GM18951 (cell line): ENCODE measurements at regions not wholly inside any gene's neighbourhood (a gene's known extent, or its start where the extent isn't known, plus 50 kb on each side); places are given as distances from the start of the nearest gene placed in this dataset.

Source experiments
- POLR2A ChIP-seq: IDR thresholded peaks from 4 replicates; pipeline ENCODE4 v1.6.1; 2011; ENCODE audit warnings: mild to moderate bottlenecking; ENCODE audit not compliant: insufficient read length, insufficient read depth; ENCODE audit errors: extremely low read depth
- in situ Hi-C: fragments of 300-500 bp; cut with MboI; formaldehyde crosslinking; loops from one replicate; pipeline ENCODE4 v1.12.0; 2022; ENCODE audit warnings: low sequenced_read_pairs, mixed read lengths, inconsistent platforms; ENCODE audit not compliant: unreplicated experiment

- in situ Hi-C loops: no loop called here
- no peak for TF ChIP-seq POLR2A
Observed at GRCh38 chr20:53725575-53725970, 131.9 kb upstream of the ZNF217 start.

GRCh38 chr20:53723621-53724020 is 130.0 kb upstream of the ZNF217 start:
- in situ Hi-C loops: loop anchor here (25.0 kb wide), 1 partner anchor 339 kb away; the partner anchor contains the start of gene BCAS1
- TF ChIP-seq POLR2A: no peak

GRCh38 chr20:53723045-53723444 is 129.4 kb upstream of the ZNF217 start:
- no peak for TF ChIP-seq POLR2A
- in situ Hi-C loops: loop anchor here (25.0 kb wide), 1 partner anchor 339 kb away; the partner anchor contains the start of gene BCAS1

GRCh38 chr20:53722515-53723036 is 128.9 kb upstream of the ZNF217 start:
- TF ChIP-seq POLR2A: no peak
- in situ Hi-C loops: loop anchor here (25.0 kb wide), 1 partner anchor 340 kb away; the partner anchor contains the start of gene BCAS1

GRCh38 chr20:53721445-53721963 is 127.9 kb upstream of the ZNF217 start:
- in situ Hi-C loops: loop anchor here (25.0 kb wide), 1 partner anchor 341 kb away; the partner anchor contains the start of gene BCAS1

- in situ Hi-C loops: loop anchor here (25.0 kb wide), 1 partner anchor 343 kb away; the partner anchor contains the start of gene BCAS1
Observed at GRCh38 chr20:53719171-53719803, 125.6 kb upstream of the ZNF217 start.

GRCh38 chr20:53718142-53719021 is 124.7 kb upstream of the ZNF217 start:
- in situ Hi-C loops: loop anchor here (25.0 kb wide), 1 partner anchor 344 kb away; the partner anchor contains the start of gene BCAS1
- TF ChIP-seq POLR2A: no peak

- no peak for TF ChIP-seq POLR2A
- in situ Hi-C loops: loop anchor here (25.0 kb wide), 1 partner anchor 346 kb away; the partner anchor contains the start of gene BCAS1
Observed at GRCh38 chr20:53716395-53716794, 122.8 kb upstream of the ZNF217 start.

GRCh38 chr20:53714524-53714923 is 120.9 kb upstream of the ZNF217 start:
- no peak for TF ChIP-seq POLR2A
- in situ Hi-C loops: loop anchor here (25.0 kb wide), 1 partner anchor 348 kb away; the partner anchor contains the start of gene BCAS1

- in situ Hi-C loops: loop anchor here (25.0 kb wide), 1 partner anchor 349 kb away; the partner anchor contains the start of gene BCAS1
- TF ChIP-seq POLR2A: no peak
Observed at GRCh38 chr20:53713328-53714056, 119.9 kb upstream of the ZNF217 start.

GRCh38 chr20:53712212-53712977 is 118.8 kb upstream of the ZNF217 start:
- in situ Hi-C loops: loop anchor here (25.0 kb wide), 1 partner anchor 350 kb away; the partner anchor contains the start of gene BCAS1
- no peak for TF ChIP-seq POLR2A

GRCh38 chr20:53711333-53712211 is 117.9 kb upstream of the ZNF217 start:
- no peak for TF ChIP-seq POLR2A
- in situ Hi-C loops: loop anchor here (25.0 kb wide), 1 partner anchor 351 kb away; the partner anchor contains the start of gene BCAS1
